Neural cell (in vitro differentiated cells): ENCODE measurements at regions not wholly inside any gene's neighbourhood (a gene's known extent, or its start where the extent isn't known, plus 50 kb on each side); places are given as distances from the start of the nearest gene placed in this dataset.
"Not testable (repeated sequence)": the region's sequence is repeated elsewhere in the genome, so short reads cannot be mapped to it uniquely, and the experiment has no call there.

ENCODE experiments used
- H2AFZ ChIP-seq: fragments of 200-600, 300-800 bp; sonication (generic), shearing (Covaris generic); 2 replicates; pipeline ENCODE4 v1.6.0; 2014; ENCODE audit warnings: low read depth, mild to moderate bottlenecking, antibody characterized with exemption, low read length, moderate library complexity
- H3F3A ChIP-seq: fragments of 200-600 bp; shearing (Covaris generic); 2 replicates; pipeline ENCODE4 v1.6.1; 2016; ENCODE audit warnings: mild to moderate bottlenecking, moderate library complexity, mixed read lengths, antibody characterized with exemption, low read length; ENCODE audit not compliant: insufficient read depth, poor library complexity, severe bottlenecking
- H3K27ac ChIP-seq: fragments of 200-600, 300-800 bp; sonication (generic), shearing (Covaris generic); 2 replicates; pipeline ENCODE4 v1.5.1; 2014; ENCODE audit warnings: mild to moderate bottlenecking, low read length, moderate library complexity
- H3K27me3 ChIP-seq: fragments of 300-800, 200-600 bp; sonication (generic), shearing (Covaris generic); 2 replicates; pipeline ENCODE4 v1.6.0; 2014; ENCODE audit warnings: mild to moderate bottlenecking, low read depth, low read length, moderate library complexity; ENCODE audit not compliant: insufficient read depth
- H3K36me3 ChIP-seq: fragments of 300-800, 200-600 bp; sonication (generic), shearing (Covaris generic); 2 replicates; pipeline ENCODE4 v1.5.1; 2014; ENCODE audit warnings: mild to moderate bottlenecking, antibody characterized with exemption, low read length, moderate library complexity; ENCODE audit not compliant: insufficient read depth
- H3K4me2 ChIP-seq: fragments of 300-800, 200-600 bp; sonication (generic), shearing (Covaris generic); 2 replicates; pipeline ENCODE4 v1.6.0; 2014; ENCODE audit warnings: mild to moderate bottlenecking, low read length
- H3K4me3 ChIP-seq: fragments of 300-800, 200-600 bp; sonication (generic), shearing (Covaris generic); 2 replicates; pipeline ENCODE4 v1.5.1; 2014; ENCODE audit warnings: mild to moderate bottlenecking, low read length, moderate library complexity
- H3K79me2 ChIP-seq: fragments of 200-600 bp; shearing (Covaris generic); replicated peaks from 2 replicates; pipeline ENCODE4 v1.6.0; 2014; ENCODE audit warnings: mild to moderate bottlenecking, low read length, moderate library complexity; ENCODE audit not compliant: insufficient read depth
- H3K9ac ChIP-seq: fragments of 300-800, 200-600 bp; sonication (generic), shearing (Covaris generic); 2 replicates; pipeline ENCODE4 v1.6.1; 2016; ENCODE audit warnings: mild to moderate bottlenecking, low read length, mixed read lengths
- H3K9me2 ChIP-seq: fragments of 200-600 bp; shearing (Covaris generic); 2 replicates; pipeline ENCODE4 v1.6.1; 2016; ENCODE audit warnings: mild to moderate bottlenecking, low read length, mixed read lengths; ENCODE audit not compliant: insufficient read depth
- H3K9me3 ChIP-seq: fragments of 200-600, 300-800 bp; sonication (generic), shearing (Covaris generic); 2 replicates; pipeline ENCODE4 v1.6.1; 2016; ENCODE audit warnings: mild to moderate bottlenecking, mixed run types, low read length, moderate library complexity, mixed read lengths
- H4K20me1 ChIP-seq: fragments of 200-600 bp; shearing (Covaris generic); 2 replicates; pipeline ENCODE4 v1.6.1; 2016; ENCODE audit warnings: mild to moderate bottlenecking, mixed run types; ENCODE audit not compliant: insufficient read depth
- EP300 ChIP-seq: fragments of 450-650 bp; conservative IDR thresholded peaks from 2 replicates; pipeline ENCODE4 v1.6.1; 2014; ENCODE audit warnings: antibody characterized with exemption, mild to moderate bottlenecking, moderate library complexity; ENCODE audit not compliant: poor library complexity, severe bottlenecking
- EZH2 ChIP-seq: fragments of 200-600, 300-800 bp; shearing (Covaris generic), sonication (generic); IDR thresholded peaks from 2 replicates; pipeline ENCODE4 v1.6.1; 2014; ENCODE audit warnings: antibody characterized with exemption, low read length, borderline replicate concordance, mild to moderate bottlenecking; ENCODE audit not compliant: insufficient read depth, poor library complexity, severe bottlenecking
- SMC3 ChIP-seq: fragments of 450-650 bp; conservative IDR thresholded peaks from 2 replicates; pipeline ENCODE4 v1.6.1; 2014; ENCODE audit warnings: antibody characterized with exemption, mild to moderate bottlenecking, moderate library complexity; ENCODE audit not compliant: poor library complexity
- small RNA-seq, 3 experiments: library from RNA; depleted of rRNA; stranded (forward); fragments of <200 nt; gene quantifications; one replicate each; pipeline ENCODE3, GENCODE V24; 2012
- TF ChIP-seq, protein P1 (sequence below): IDR thresholded peaks from 2 replicates; pipeline ENCODE4 v1.6.1; 2012; ENCODE audit warnings: borderline replicate concordance
- TF ChIP-seq, protein P2 (sequence below): fragments of 450-650 bp; IDR thresholded peaks from 2 replicates; pipeline ENCODE4 v1.5.1; 2014; ENCODE audit warnings: antibody characterized with exemption, mild to moderate bottlenecking, moderate library complexity; ENCODE audit not compliant: poor library complexity, severe bottlenecking

DNA sequence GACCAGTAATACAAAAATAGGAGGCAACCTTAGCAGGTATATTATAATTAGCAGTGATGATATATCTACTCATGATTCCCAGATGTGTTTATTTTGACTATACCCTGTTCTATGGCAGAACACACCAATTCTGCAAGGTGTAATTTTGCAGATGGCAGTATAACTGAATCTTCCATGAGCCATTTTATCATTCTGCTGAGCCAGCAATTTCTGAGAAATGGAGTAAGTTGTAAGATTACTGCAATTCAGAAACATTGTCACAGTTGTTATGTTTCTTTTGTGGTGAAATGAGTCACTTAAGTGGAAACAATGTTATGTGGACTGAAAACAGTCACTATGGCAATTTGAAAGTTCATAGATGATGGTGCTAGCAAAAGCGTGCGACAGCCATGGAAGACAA lies 63.7 kb upstream of the RIMS1 start:
- Histone ChIP-seq H3K27ac (no peak overlapping the region), H3K79me2 (no peaks in the 10 kb centered on the region), H3K9me3 (no peaks in the 10 kb centered on the region), H3K4me3 (no peak overlapping the region), H3K9me2 (no peaks in the 10 kb centered on the region), H3K4me2 (no peak overlapping the region), H4K20me1 (no peaks in the 10 kb centered on the region), H3K9ac (no peak overlapping the region), H3K36me3 (no peaks in the 10 kb centered on the region), H3K27me3 (no peaks in the 10 kb centered on the region), H2AFZ (no peak overlapping the region), H3F3A (no peaks in the 10 kb centered on the region)
- TF ChIP-seq EP300 (no peak), EZH2 (no peak), SMC3 (no peak)
- TF ChIP-seq, protein P1, sequence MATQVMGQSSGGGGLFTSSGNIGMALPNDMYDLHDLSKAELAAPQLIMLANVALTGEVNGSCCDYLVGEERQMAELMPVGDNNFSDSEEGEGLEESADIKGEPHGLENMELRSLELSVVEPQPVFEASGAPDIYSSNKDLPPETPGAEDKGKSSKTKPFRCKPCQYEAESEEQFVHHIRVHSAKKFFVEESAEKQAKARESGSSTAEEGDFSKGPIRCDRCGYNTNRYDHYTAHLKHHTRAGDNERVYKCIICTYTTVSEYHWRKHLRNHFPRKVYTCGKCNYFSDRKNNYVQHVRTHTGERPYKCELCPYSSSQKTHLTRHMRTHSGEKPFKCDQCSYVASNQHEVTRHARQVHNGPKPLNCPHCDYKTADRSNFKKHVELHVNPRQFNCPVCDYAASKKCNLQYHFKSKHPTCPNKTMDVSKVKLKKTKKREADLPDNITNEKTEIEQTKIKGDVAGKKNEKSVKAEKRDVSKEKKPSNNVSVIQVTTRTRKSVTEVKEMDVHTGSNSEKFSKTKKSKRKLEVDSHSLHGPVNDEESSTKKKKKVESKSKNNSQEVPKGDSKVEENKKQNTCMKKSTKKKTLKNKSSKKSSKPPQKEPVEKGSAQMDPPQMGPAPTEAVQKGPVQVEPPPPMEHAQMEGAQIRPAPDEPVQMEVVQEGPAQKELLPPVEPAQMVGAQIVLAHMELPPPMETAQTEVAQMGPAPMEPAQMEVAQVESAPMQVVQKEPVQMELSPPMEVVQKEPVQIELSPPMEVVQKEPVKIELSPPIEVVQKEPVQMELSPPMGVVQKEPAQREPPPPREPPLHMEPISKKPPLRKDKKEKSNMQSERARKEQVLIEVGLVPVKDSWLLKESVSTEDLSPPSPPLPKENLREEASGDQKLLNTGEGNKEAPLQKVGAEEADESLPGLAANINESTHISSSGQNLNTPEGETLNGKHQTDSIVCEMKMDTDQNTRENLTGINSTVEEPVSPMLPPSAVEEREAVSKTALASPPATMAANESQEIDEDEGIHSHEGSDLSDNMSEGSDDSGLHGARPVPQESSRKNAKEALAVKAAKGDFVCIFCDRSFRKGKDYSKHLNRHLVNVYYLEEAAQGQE: no peak
- TF ChIP-seq, protein P2, sequence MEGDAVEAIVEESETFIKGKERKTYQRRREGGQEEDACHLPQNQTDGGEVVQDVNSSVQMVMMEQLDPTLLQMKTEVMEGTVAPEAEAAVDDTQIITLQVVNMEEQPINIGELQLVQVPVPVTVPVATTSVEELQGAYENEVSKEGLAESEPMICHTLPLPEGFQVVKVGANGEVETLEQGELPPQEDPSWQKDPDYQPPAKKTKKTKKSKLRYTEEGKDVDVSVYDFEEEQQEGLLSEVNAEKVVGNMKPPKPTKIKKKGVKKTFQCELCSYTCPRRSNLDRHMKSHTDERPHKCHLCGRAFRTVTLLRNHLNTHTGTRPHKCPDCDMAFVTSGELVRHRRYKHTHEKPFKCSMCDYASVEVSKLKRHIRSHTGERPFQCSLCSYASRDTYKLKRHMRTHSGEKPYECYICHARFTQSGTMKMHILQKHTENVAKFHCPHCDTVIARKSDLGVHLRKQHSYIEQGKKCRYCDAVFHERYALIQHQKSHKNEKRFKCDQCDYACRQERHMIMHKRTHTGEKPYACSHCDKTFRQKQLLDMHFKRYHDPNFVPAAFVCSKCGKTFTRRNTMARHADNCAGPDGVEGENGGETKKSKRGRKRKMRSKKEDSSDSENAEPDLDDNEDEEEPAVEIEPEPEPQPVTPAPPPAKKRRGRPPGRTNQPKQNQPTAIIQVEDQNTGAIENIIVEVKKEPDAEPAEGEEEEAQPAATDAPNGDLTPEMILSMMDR: no peak

DNA sequence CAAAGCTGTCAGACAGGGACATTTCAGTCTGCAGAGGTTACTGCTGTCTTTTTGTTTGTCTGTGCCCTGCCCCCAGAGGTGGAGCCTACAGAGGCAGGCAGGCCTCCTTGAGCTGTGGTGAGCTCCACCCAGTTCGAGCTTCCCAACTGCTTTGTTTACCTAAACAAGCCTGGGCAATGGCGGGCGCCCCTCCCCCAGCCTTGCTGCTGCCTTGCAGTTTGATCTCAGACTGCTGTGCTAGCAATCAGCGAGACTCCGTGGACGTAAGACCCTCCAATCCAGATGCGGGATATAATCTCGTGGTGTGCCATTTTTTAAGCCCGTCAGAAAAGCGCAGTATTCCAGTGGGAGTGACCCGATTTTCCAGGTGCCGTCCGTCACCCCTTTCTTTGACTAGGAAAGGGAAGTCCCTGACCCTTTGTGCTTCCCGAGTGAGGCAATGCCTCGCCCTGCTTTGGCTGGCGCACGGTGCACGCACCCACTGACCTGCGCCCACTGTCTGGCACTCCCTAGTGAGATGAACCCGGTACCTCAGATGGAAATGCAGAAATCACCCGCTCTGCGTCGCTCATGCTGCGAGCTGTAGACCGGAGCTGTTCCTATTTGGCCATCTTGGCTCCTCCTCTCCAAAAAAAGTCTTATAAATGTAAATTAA lies 54.1 kb upstream of the RIMS1 start:
- H3K36me3 ChIP-seq, H2AFZ ChIP-seq, H4K20me1 ChIP-seq, H3K4me3 ChIP-seq, H3K27ac ChIP-seq, H3K27me3 ChIP-seq, H3K9me2 ChIP-seq, H3F3A ChIP-seq, H3K4me2 ChIP-seq, H3K79me2 ChIP-seq, H3K9ac ChIP-seq, H3K9me3 ChIP-seq: not testable (repeated sequence)

Small RNAs in the stretch of these regions (small RNA-seq; reads per million reads assigned to genes)
- 15,200 to 39,574 (median 35,628) reads per million in 3 experiments for gene MIR30A
- gene MIR30C2: 0.08 to 3.7 (median 2.3) reads per million in 3 experiments
- gene RNU4-66P: 0 to 0.24 (median 0.03) reads per million in 3 experiments
